ENCODE measurements at regions not wholly inside any gene's neighbourhood (a gene's known extent, or its start where the extent isn't known, plus 50 kb on each side); places are given as distances from the start of the nearest gene placed in this dataset.
"Not testable (repeated sequence)": the region's sequence is repeated elsewhere in the genome, so short reads cannot be mapped to it uniquely, and the experiment has no call there.

- DNase-seq, result no peak
These were observed 217.7 kb downstream of the PHETA1 start for GRCh38 chr12:111150921-111151840.

- no peak for DNase-seq
These were observed 218.5 kb downstream of the PHETA1 start for GRCh38 chr12:111150360-111150759.

GRCh38 chr12:111149299-111149698 is 219.6 kb downstream of the PHETA1 start:
- DNase-seq, result no peak

- DNase-seq, result no peak
These were observed 220.9 kb downstream of the PHETA1 start for GRCh38 chr12:111148005-111148404.

- DNase-seq, result no peak
These were observed 222.9 kb upstream of the MYL2 start for GRCh38 chr12:111143271-111143670.

- no peak for DNase-seq
These were observed 220.8 kb upstream of the MYL2 start for GRCh38 chr12:111141205-111141604.

- DNase-seq, result no peak
These were observed 217.6 kb upstream of the MYL2 start for GRCh38 chr12:111138016-111138415.

- DNase-seq, result no peak
These were observed 215.0 kb upstream of the MYL2 start for GRCh38 chr12:111135293-111135832.

GRCh38 chr12:111130336-111130735 is 210.0 kb upstream of the MYL2 start:
- no peak for DNase-seq

- DNase-seq, result no peak
These were observed 208.9 kb upstream of the MYL2 start for GRCh38 chr12:111129149-111129767.

GRCh38 chr12:111126331-111126730 is 206.0 kb upstream of the MYL2 start:
- no peak for DNase-seq

- DNase-seq, result no peak
These were observed 203.8 kb upstream of the MYL2 start for GRCh38 chr12:111124183-111124582.

GRCh38 chr12:111123390-111123789 is 203.0 kb upstream of the MYL2 start:
- DNase-seq, result no peak

GRCh38 chr12:111122458-111122878 is 202.1 kb upstream of the MYL2 start:
- DNase-seq, result no peak

- DNase-seq, result no peak
These were observed 201.5 kb upstream of the MYL2 start for GRCh38 chr12:111121840-111122239.

- DNase-seq, result no peak
These were observed 200.2 kb upstream of the MYL2 start for GRCh38 chr12:111120578-111120977.

GRCh38 chr12:111117017-111117416 is 196.6 kb upstream of the MYL2 start:
- DNase-seq, result no peak

- not testable (repeated sequence) for DNase-seq
These were observed 192.9 kb upstream of the MYL2 start for GRCh38 chr12:111113313-111113712.

- DNase-seq, result no peak
These were observed 192.1 kb upstream of the MYL2 start for GRCh38 chr12:111112311-111113098.

- DNase-seq, result no peak
These were observed 191.3 kb upstream of the MYL2 start for GRCh38 chr12:111111681-111112080.

GRCh38 chr12:111110556-111110955 is 190.2 kb upstream of the MYL2 start:
- DNase-seq, result no peak

- DNase-seq, result no peak
These were observed 188.3 kb upstream of the MYL2 start for GRCh38 chr12:111108726-111109125.
